ENCODE measurements at regions not wholly inside any gene's neighbourhood (a gene's known extent, or its start where the extent isn't known, plus 50 kb on each side); places are given as distances from the start of the nearest gene placed in this dataset.
"Not testable (repeated sequence)": the region's sequence is repeated elsewhere in the genome, so short reads cannot be mapped to it uniquely, and the experiment has no call there.

- no peak for DNase-seq (ENCODE audit: low spot score)
Observed at GRCh38 chr13:33415822-33416221, 130.3 kb upstream of the STARD13 start.

- not testable (repeated sequence) for DNase-seq (ENCODE audit: low spot score)
Observed at GRCh38 chr13:33418224-33418953, 132.8 kb upstream of the STARD13 start.

GRCh38 chr13:33420117-33420516 is 134.6 kb upstream of the STARD13 start:
- not testable (repeated sequence) for DNase-seq (ENCODE audit: low spot score)

GRCh38 chr13:33426131-33426530 is 140.6 kb upstream of the STARD13 start:
- no peak for DNase-seq (ENCODE audit: low spot score)

GRCh38 chr13:33433316-33433715 is 147.8 kb upstream of the STARD13 start:
- DNase-seq (ENCODE audit: low spot score), result no peak

- no peak for DNase-seq (ENCODE audit: low spot score)
Observed at GRCh38 chr13:33434676-33435075, 149.1 kb upstream of the STARD13 start.

- DNase-seq (ENCODE audit: low spot score), result no peak
Observed at GRCh38 chr13:33435207-33435606, 149.7 kb upstream of the STARD13 start.

- DNase-seq (ENCODE audit: low spot score), result no peak
Observed at GRCh38 chr13:33438918-33439317, 153.4 kb upstream of the STARD13 start.

- no peak for DNase-seq (ENCODE audit: low spot score)
Observed at GRCh38 chr13:33441015-33441414, 155.5 kb upstream of the STARD13 start.

- DNase-seq (ENCODE audit: low spot score), result no peak
Observed at GRCh38 chr13:33445024-33445423, 159.5 kb upstream of the STARD13 start.

GRCh38 chr13:33445476-33445875 is 159.9 kb upstream of the STARD13 start:
- DNase-seq (ENCODE audit: low spot score), result no peak

GRCh38 chr13:33446821-33447725 is 161.5 kb upstream of the STARD13 start:
- DNase-seq (ENCODE audit: low spot score), result no peak

- DNase-seq (ENCODE audit: low spot score), result no peak
Observed at GRCh38 chr13:33448889-33449288, 163.3 kb upstream of the STARD13 start.

- DNase-seq (ENCODE audit: low spot score), result no peak
Observed at GRCh38 chr13:33450956-33451709, 165.6 kb upstream of the STARD13 start.

GRCh38 chr13:33452873-33453517 is 167.4 kb upstream of the STARD13 start:
- DNase-seq (ENCODE audit: low spot score), result no peak

GRCh38 chr13:33453936-33454335 is 168.4 kb upstream of the STARD13 start:
- DNase-seq (ENCODE audit: low spot score), result no peak

- peak; percentile 83 for DNase-seq (ENCODE audit: low spot score)
Observed at GRCh38 chr13:33454844-33455705, 169.5 kb upstream of the STARD13 start.

- no peak for DNase-seq (ENCODE audit: low spot score)
Observed at GRCh38 chr13:33459702-33460101, 174.1 kb upstream of the STARD13 start.

- no peak for DNase-seq (ENCODE audit: low spot score)
Observed at GRCh38 chr13:33462109-33462508, 176.6 kb upstream of the STARD13 start.

- DNase-seq (ENCODE audit: low spot score), result no peak
Observed at GRCh38 chr13:33464345-33464744, 178.8 kb upstream of the STARD13 start.

- DNase-seq (ENCODE audit: low spot score), result no peak
Observed at GRCh38 chr13:33466262-33466661, 180.7 kb upstream of the STARD13 start.

Data from AG08395 (cell line).